Prostate gland (tissue), 2 donors: ENCODE measurements at regions not wholly inside any gene's neighbourhood (a gene's known extent, or its start where the extent isn't known, plus 50 kb on each side); places are given as distances from the start of the nearest gene placed in this dataset.
"Not testable (repeated sequence)": the region's sequence is repeated elsewhere in the genome, so short reads cannot be mapped to it uniquely, and the experiment has no call there.

Experiments used
- DNase-seq: peaks from one replicate; pipeline ENCODE4 v3.0.0-alpha.2; 2019; ENCODE audit warnings: low spot score
- H3K27ac ChIP-seq, 2 donors: fragments of 200-600 bp; sonication (generic); 2 replicates each; pipeline ENCODE4 v1.5.1; 2017 to 2019
- H3K27me3 ChIP-seq: fragments of 200-600 bp; sonication (generic); replicated peaks from 2 replicates; pipeline ENCODE4 v1.5.1; 2019; ENCODE audit not compliant: insufficient read depth
- H3K36me3 ChIP-seq, 2 donors: fragments of 200-600 bp; sonication (generic); 1 replicate in 1 of 2; 2 replicates in 1 of 2; pipeline versions ENCODE4 v1.5.1 to v1.8.1; 2017 to 2019
- H3K4me1 ChIP-seq: fragments of 200-600 bp; sonication (generic); replicated peaks from 2 replicates; pipeline ENCODE4 v1.5.1; 2019
- H3K4me3 ChIP-seq, 2 donors: fragments of 200-600 bp; sonication (generic); 2 replicates each; pipeline ENCODE4 v1.5.1; 2017 to 2019
- H3K9me3 ChIP-seq: fragments of 200-600 bp; sonication (generic); 2 replicates; pipeline ENCODE4 v1.5.1; 2017
- CTCF ChIP-seq, 4 experiments: fragments of 200-600 bp in 2 of 4; fragments of 450-650 bp in 2 of 4; sonication (generic) in 2 of 4; IDR thresholded peaks; 1 replicate in 3 of 4; 2 replicates in 1 of 4; pipeline ENCODE4 v1.5.1; 2016 to 2019; ENCODE audit warnings: antibody characterized with exemption in 4 of 4, mild to moderate bottlenecking in 2 of 4, moderate library complexity in 2 of 4
- POLR2A ChIP-seq: fragments of 450-650 bp; IDR thresholded peaks from one replicate; pipeline ENCODE4 v1.6.1; 2016; ENCODE audit warnings: antibody characterized with exemption, mild to moderate bottlenecking
- POLR2AphosphoS5 ChIP-seq: sonication (generic); formaldehyde crosslinking; IDR thresholded peaks from one replicate; pipeline ENCODE4 v1.6.1; 2017; ENCODE audit warnings: antibody characterized with exemption
- WGBS: methylation state at CpG from one replicate; pipeline ENCODE4 v1.1.5; 2018; 5-methylcytosine and 5-hydroxymethylcytosine counted together
- intact Hi-C: fragments of 100-400 bp; cut with DNase I; formaldehyde crosslinking; loops from one replicate; pipeline ENCODE4 v1.14.2; 2022

GRCh38 chr10:16242446-16242845 is 194.4 kb upstream of the PTER start:
- Histone ChIP-seq H3K4me3 (no peak overlapping the region), H3K27ac (no peak overlapping the region), H3K36me3 (no peaks in the 10 kb centered on the region), H3K9me3 (no peaks in the 10 kb centered on the region), H3K4me1 (no peaks in the 10 kb centered on the region), H3K27me3 (no peaks in the 10 kb centered on the region)
- WGBS, result 96% methylated on average over 3 of the region's 3 CpGs
- DNase-seq, result no peak
- TF ChIP-seq POLR2AphosphoS5, result no peak
- no peak for TF ChIP-seq CTCF (IDR thresholded peaks at IDR 0.05)
- TF ChIP-seq POLR2A, result no peak
- intact Hi-C loops, result no loop called here

- intact Hi-C loops, result no loop called here
- H3K27ac ChIP-seq, result no peak overlapping the region
- TF ChIP-seq CTCF (IDR thresholded peaks at IDR 0.05) (no peak), POLR2A (no peak), POLR2AphosphoS5 (no peak)
- no peaks in the 10 kb centered on the region for H3K4me1 ChIP-seq
- no peak overlapping the region for H3K4me3 ChIP-seq
- H3K36me3 ChIP-seq, result no peaks in the 10 kb centered on the region
- H3K27me3 ChIP-seq, result no peaks in the 10 kb centered on the region
- no peaks in the 10 kb centered on the region for H3K9me3 ChIP-seq
- no peak for DNase-seq
These were observed 193.8 kb upstream of the PTER start for GRCh38 chr10:16242859-16243613.

- H3K36me3 ChIP-seq, H3K27ac ChIP-seq, H3K27me3 ChIP-seq, H3K4me1 ChIP-seq, intact Hi-C loops, H3K9me3 ChIP-seq, H3K4me3 ChIP-seq: not testable (repeated sequence)
- peak; percentile 14 for DNase-seq
- WGBS, result 42% methylated on average over 7 of the region's 7 CpGs
These were observed 186.7 kb upstream of the PTER start for GRCh38 chr10:16250136-16250535.

GRCh38 chr10:16256336-16256735 is 180.5 kb upstream of the PTER start:
- no peaks in the 10 kb centered on the region for H3K9me3 ChIP-seq
- H3K27ac ChIP-seq, result no peak overlapping the region
- 93% methylated on average over 3 of the region's 3 CpGs for WGBS
- H3K27me3 ChIP-seq, result no peaks in the 10 kb centered on the region
- TF ChIP-seq CTCF (IDR thresholded peaks at IDR 0.05), result no peak
- TF ChIP-seq POLR2A, result no peak
- no peak for TF ChIP-seq POLR2AphosphoS5
- DNase-seq, result no peak
- H3K4me3 ChIP-seq, result no peak overlapping the region
- H3K36me3 ChIP-seq, result no peaks in the 10 kb centered on the region
- H3K4me1 ChIP-seq, result no peaks in the 10 kb centered on the region
- intact Hi-C loops, result no loop called here

GRCh38 chr10:16258291-16259040 is 178.3 kb upstream of the PTER start:
- H3K27me3 ChIP-seq, result no peaks in the 10 kb centered on the region
- H3K4me3 ChIP-seq, result no peak overlapping the region
- intact Hi-C loops, result no loop called here
- H3K4me1 ChIP-seq, result no peaks in the 10 kb centered on the region
- no peaks in the 10 kb centered on the region for H3K9me3 ChIP-seq
- no peaks in the 10 kb centered on the region for H3K36me3 ChIP-seq
- no peak overlapping the region for H3K27ac ChIP-seq
- no peak for DNase-seq
- WGBS, result 68% methylated on average over 6 of the region's 6 CpGs
- no peak for TF ChIP-seq POLR2A
- TF ChIP-seq POLR2AphosphoS5, result no peak
- TF ChIP-seq CTCF (IDR thresholded peaks at IDR 0.05), result no peak
